ENCODE measurements at regions not wholly inside any gene's neighbourhood (a gene's known extent, or its start where the extent isn't known, plus 50 kb on each side); places are given as distances from the start of the nearest gene placed in this dataset.
"Not testable (repeated sequence)": the region's sequence is repeated elsewhere in the genome, so short reads cannot be mapped to it uniquely, and the experiment has no call there.

GRCh38 chr4:52157071-52157470 lies 106.0 kb downstream of the SPATA18 start:
- H3K27ac ChIP-seq (ENCODE audit: insufficient read depth, low read length); H2AK9ac ChIP-seq (replicated peaks; ENCODE audit: low read depth, low read length, poor library complexity); ATAC-seq (ENCODE audit: low read depth); H3K9me1 ChIP-seq (ENCODE audit: insufficient read depth, low read length); H3K9ac ChIP-seq (ENCODE audit: low read depth, low read length); H3K4ac ChIP-seq (ENCODE audit: low read depth, low read length); intact Hi-C loops (cut with micrococcal nuclease); H3K36me3 ChIP-seq (ENCODE audit: control insufficient read depth, insufficient read depth, low read length); in situ Hi-C loops (cut with MboI; ENCODE audit: low sequenced_read_pairs); BruUV-seq (replicated peaks); H2AK5ac ChIP-seq (ENCODE audit: low read depth, low read length); H3K9me3 ChIP-seq (ENCODE audit: control insufficient read depth, insufficient read depth, low read length); dilution Hi-C loops (cut with HindIII; ENCODE audit: low sequenced_read_pairs, unreplicated experiment); H2BK20ac ChIP-seq (ENCODE audit: low read depth, low read length); H3K18ac ChIP-seq (ENCODE audit: low read depth, low read length); H3K27me3 ChIP-seq (ENCODE audit: control insufficient read depth, insufficient read depth, low read length); POLR2A ChIA-PET (ENCODE audit: unreplicated experiment); DNase-seq; H3K79me1 ChIP-seq (ENCODE audit: low read depth in 1 of 2, low read length in 2 of 2); H3K14ac ChIP-seq (replicated peaks; ENCODE audit: low read depth, low read length); H2AFZ ChIP-seq (replicated peaks; ENCODE audit: low read length, poor library complexity); H2BK5ac ChIP-seq (ENCODE audit: low read depth, low read length, poor library complexity, severe bottlenecking); H2BK120ac ChIP-seq (ENCODE audit: low read depth, low read length); H4K5ac ChIP-seq (ENCODE audit: low read depth, low read length); H3K4me3 ChIP-seq (ENCODE audit: insufficient read depth, low read depth, low read length); H3K4me2 ChIP-seq (ENCODE audit: low read depth, low read length); H3K4me1 ChIP-seq (ENCODE audit: control insufficient read depth, insufficient read depth, low read length); H4K8ac ChIP-seq (ENCODE audit: low read depth in 2 of 2, low read length in 2 of 2); H3K56ac ChIP-seq (ENCODE audit: extremely low read depth, insufficient read depth, low read length); H4K20me1 ChIP-seq (ENCODE audit: insufficient read depth, low read length); H2BK15ac ChIP-seq (ENCODE audit: low read depth, low read length); H3K23ac ChIP-seq (ENCODE audit: low read depth, low read length); H4K91ac ChIP-seq (ENCODE audit: insufficient read depth, low read depth, low read length): not testable (repeated sequence)
- CTCF ChIA-PET: interaction anchor here (0.7 kb wide), 1 partner anchor 22 kb away, joined by 3 read pairs; no protein-coding TSS in a partner anchor
- WGBS, 2 experiments (ENCODE audit: extremely low coverage in 2 of 2, insufficient read length in 1 of 2): no CpG with 5 or more reads among the region's 2 CpGs
